Muscle layer of duodenum (tissue), 2 donors: ENCODE measurements at regions not wholly inside any gene's neighbourhood (a gene's known extent, or its start where the extent isn't known, plus 50 kb on each side); places are given as distances from the start of the nearest gene placed in this dataset.

Experiments
- H3K27ac ChIP-seq: one replicate; pipeline ENCODE4 v1.7.0; 2013; ENCODE audit warnings: mild to moderate bottlenecking, low read length
- H3K27me3 ChIP-seq: one replicate; pipeline ENCODE4 v1.7.0; 2013; ENCODE audit warnings: low read depth, mild to moderate bottlenecking, control low read depth, low read length
- H3K36me3 ChIP-seq, 2 donors: one replicate each; pipeline ENCODE4 v1.7.0; 2013; ENCODE audit warnings: low read length in 2 of 2, control low read depth in 1 of 2, mild to moderate bottlenecking in 1 of 2; ENCODE audit not compliant: insufficient read depth in 2 of 2, control insufficient read depth in 1 of 2
- H3K4me1 ChIP-seq, 2 donors: one replicate each; pipeline ENCODE4 v1.7.0; 2013; ENCODE audit warnings: low read length in 2 of 2, mild to moderate bottlenecking in 2 of 2, control low read depth in 1 of 2, moderate library complexity in 1 of 2; ENCODE audit not compliant: insufficient read depth in 2 of 2, control insufficient read depth in 1 of 2
- H3K4me3 ChIP-seq, 2 donors: one replicate each; pipeline ENCODE4 v1.7.0; 2013; ENCODE audit warnings: low read length in 2 of 2, low read depth in 1 of 2, mild to moderate bottlenecking in 1 of 2
- H3K9me3 ChIP-seq, 2 donors: one replicate each; pipeline ENCODE4 v1.7.0; 2013; ENCODE audit warnings: low read length in 2 of 2, control low read depth in 1 of 2, mild to moderate bottlenecking in 1 of 2; ENCODE audit not compliant: control insufficient read depth in 1 of 2
- donor health status: healthy.

GRCh38 chr16:9557713-9558112 lies 466.3 kb downstream of the HAPSTR1 start:
- Histone ChIP-seq H3K36me3 (no peaks in the 10 kb centered on the region), H3K27me3 (no peaks in the 10 kb centered on the region), H3K4me1 (no peaks in the 10 kb centered on the region), H3K4me3 (no peak overlapping the region), H3K9me3 (peaks cover 0 to 4% of the 10 kb centered on the region in 2 donors), H3K27ac (no peak overlapping the region)

DNA sequence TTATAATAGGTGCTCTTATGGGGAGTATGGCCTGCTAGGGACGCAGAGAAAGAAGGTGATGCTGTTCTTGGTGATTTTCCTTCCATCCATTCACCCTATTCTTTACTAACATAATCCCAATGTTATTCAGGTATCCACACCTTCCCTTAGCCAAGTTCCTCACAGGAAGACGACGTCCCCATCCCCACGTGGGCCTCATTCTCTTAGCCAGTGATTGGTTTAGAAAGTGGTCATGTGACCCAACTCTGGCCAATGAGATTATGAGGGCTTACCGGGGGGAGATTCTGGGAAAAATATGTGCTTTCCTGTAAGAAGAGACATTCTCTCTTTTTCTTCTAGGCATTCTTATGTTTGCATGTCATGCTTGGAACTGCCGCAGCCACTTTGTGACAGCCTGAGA lies 474.7 kb downstream of the HAPSTR1 start:
- Histone ChIP-seq H3K4me1 (no peaks in the 10 kb centered on the region), H3K27ac (no peak overlapping the region), H3K9me3 (no peaks in the 10 kb centered on the region), H3K27me3 (no peaks in the 10 kb centered on the region), H3K36me3 (no peaks in the 10 kb centered on the region), H3K4me3 (no peak overlapping the region)

GRCh38 chr16:9567666-9568065 lies 476.2 kb downstream of the HAPSTR1 start:
- no peaks in the 10 kb centered on the region for H3K36me3 ChIP-seq

DNA sequence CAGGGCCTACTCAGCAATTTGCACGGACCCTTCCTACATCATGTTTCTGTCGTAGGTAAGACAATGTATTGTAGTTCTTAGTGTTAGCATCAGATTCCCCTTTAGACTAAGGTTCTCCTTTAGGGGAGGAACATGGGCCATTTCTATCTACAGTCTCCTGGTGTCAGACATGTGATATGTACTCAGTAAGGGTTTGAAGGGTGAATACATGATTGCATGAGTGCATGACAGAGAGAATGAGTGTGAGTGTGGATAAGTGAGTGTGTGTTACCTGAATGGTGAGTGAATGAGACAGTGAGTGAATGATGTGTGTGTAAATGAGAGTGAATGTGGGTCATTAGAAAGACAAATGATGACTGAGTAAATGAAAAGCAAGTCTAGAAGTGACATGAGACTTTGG lies 476.8 kb downstream of the HAPSTR1 start:
- no peaks in the 10 kb centered on the region for H3K9me3 ChIP-seq

More at GRCh38 chr16:9567666-9568065, 476.2 kb downstream of the HAPSTR1 start:
- Histone ChIP-seq H3K4me3 (no peak overlapping the region), H3K9me3 (no peaks in the 10 kb centered on the region), H3K4me1 (no peaks in the 10 kb centered on the region), H3K27me3 (no peaks in the 10 kb centered on the region), H3K27ac (no peak overlapping the region)

GRCh38 chr16:9570521-9570920 lies 479.1 kb downstream of the HAPSTR1 start:
- no peaks in the 10 kb centered on the region for H3K27me3 ChIP-seq
- H3K27ac ChIP-seq, result no peak overlapping the region
- no peaks in the 10 kb centered on the region for H3K4me1 ChIP-seq
- H3K4me3 ChIP-seq, result no peak overlapping the region
- H3K36me3 ChIP-seq, result no peaks in the 10 kb centered on the region
- H3K9me3 ChIP-seq, result no peaks in the 10 kb centered on the region

More for the DNA sequence above, 476.8 kb downstream of the HAPSTR1 start:
- Histone ChIP-seq H3K27me3 (no peaks in the 10 kb centered on the region), H3K4me1 (no peaks in the 10 kb centered on the region), H3K36me3 (no peaks in the 10 kb centered on the region), H3K4me3 (no peak overlapping the region), H3K27ac (no peak overlapping the region)

DNA sequence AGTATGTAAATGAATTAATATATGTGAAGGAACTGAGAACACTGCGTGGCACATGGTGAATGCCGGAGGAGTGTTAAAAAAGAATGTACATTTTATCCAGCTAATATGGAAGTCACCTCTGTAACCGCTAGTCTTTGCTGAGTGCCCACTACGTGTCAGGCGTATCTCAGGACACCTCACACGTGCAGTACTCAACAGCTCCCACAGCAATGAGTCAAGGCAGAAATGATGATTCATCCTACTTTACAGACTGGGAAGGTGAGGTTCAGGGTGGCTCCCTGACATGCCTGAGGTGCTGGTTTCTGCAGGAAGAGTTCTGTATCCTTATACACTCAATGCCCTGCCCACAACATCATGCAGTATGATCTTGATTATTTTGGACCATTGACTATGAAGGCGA lies 487.0 kb downstream of the HAPSTR1 start:
- H3K4me1 ChIP-seq, result no peaks in the 10 kb centered on the region
- H3K27ac ChIP-seq, result no peak overlapping the region
- H3K27me3 ChIP-seq, result no peaks in the 10 kb centered on the region
- no peaks in the 10 kb centered on the region for H3K9me3 ChIP-seq
- H3K4me3 ChIP-seq, result no peak overlapping the region
- H3K36me3 ChIP-seq, result no peaks in the 10 kb centered on the region

GRCh38 chr16:9580025-9580424 lies 488.6 kb downstream of the HAPSTR1 start:
- Histone ChIP-seq H3K4me3 (no peak overlapping the region), H3K9me3 (no peaks in the 10 kb centered on the region), H3K27ac (no peak overlapping the region), H3K27me3 (no peaks in the 10 kb centered on the region), H3K36me3 (no peaks in the 10 kb centered on the region), H3K4me1 (no peaks in the 10 kb centered on the region)

GRCh38 chr16:9593440-9593839 lies 502.0 kb downstream of the HAPSTR1 start:
- Histone ChIP-seq H3K27me3 (no peaks in the 10 kb centered on the region), H3K36me3 (no peaks in the 10 kb centered on the region), H3K4me3 (no peak overlapping the region), H3K4me1 (no peaks in the 10 kb centered on the region), H3K27ac (no peak overlapping the region), H3K9me3 (no peaks in the 10 kb centered on the region)

GRCh38 chr16:9594047-9594446 lies 502.6 kb downstream of the HAPSTR1 start:
- H3K27me3 ChIP-seq, result no peaks in the 10 kb centered on the region
- no peak overlapping the region for H3K4me3 ChIP-seq
- H3K4me1 ChIP-seq, result no peaks in the 10 kb centered on the region
- no peaks in the 10 kb centered on the region for H3K9me3 ChIP-seq
- H3K27ac ChIP-seq, result no peak overlapping the region
- no peaks in the 10 kb centered on the region for H3K36me3 ChIP-seq

DNA sequence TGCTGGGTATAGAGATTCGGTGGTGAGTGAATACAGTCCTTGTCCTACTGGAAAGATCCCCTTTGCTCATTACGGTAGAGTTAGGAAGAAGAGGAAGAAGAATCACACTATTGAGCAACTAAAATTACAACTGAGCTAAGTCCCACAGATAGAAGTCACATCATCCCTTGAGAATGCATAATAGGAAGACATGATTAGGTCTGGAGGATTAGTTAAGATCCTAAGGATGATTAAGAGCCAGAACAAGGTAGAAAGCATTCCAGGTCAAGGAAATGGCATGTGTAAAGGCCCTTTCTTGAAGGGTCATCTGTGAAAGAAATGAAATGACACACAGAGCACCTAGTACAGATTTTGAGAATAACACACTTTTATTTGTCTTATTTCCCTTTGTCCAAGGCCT lies 503.5 kb downstream of the HAPSTR1 start:
- Histone ChIP-seq H3K9me3 (no peaks in the 10 kb centered on the region), H3K4me1 (no peaks in the 10 kb centered on the region)

DNA sequence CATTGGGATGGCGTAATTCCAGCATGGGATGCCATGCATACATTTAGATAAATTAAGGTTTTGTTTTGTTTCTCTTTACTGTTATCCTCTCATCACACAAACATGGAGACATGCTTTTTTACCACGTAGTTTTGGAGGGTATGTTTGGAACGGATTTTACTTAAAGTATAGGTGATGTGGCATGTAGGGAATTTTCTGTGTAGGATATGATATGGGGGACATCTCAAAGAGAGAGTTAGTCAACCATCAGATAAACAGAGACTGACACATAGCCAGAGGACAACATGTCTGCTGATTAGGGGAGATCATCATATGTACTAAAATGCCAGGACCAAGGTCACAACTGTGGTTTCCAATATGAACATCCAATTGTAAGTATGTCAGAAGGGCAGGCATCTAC lies 503.9 kb downstream of the HAPSTR1 start:
- H3K4me3 ChIP-seq, result no peak overlapping the region
- no peaks in the 10 kb centered on the region for H3K4me1 ChIP-seq
- H3K27me3 ChIP-seq, result no peaks in the 10 kb centered on the region
- H3K36me3 ChIP-seq, result no peaks in the 10 kb centered on the region
- no peaks in the 10 kb centered on the region for H3K9me3 ChIP-seq
- no peak overlapping the region for H3K27ac ChIP-seq

More for the DNA sequence above, 503.5 kb downstream of the HAPSTR1 start:
- H3K4me3 ChIP-seq, result no peak overlapping the region
- no peak overlapping the region for H3K27ac ChIP-seq
- no peaks in the 10 kb centered on the region for H3K36me3 ChIP-seq
- no peaks in the 10 kb centered on the region for H3K27me3 ChIP-seq

GRCh38 chr16:9596788-9597187 lies 505.3 kb downstream of the HAPSTR1 start:
- H3K4me1 ChIP-seq, result no peaks in the 10 kb centered on the region
- no peaks in the 10 kb centered on the region for H3K36me3 ChIP-seq
- H3K27me3 ChIP-seq, result no peaks in the 10 kb centered on the region
- no peak overlapping the region for H3K4me3 ChIP-seq
- H3K9me3 ChIP-seq, result no peaks in the 10 kb centered on the region
- H3K27ac ChIP-seq, result no peak overlapping the region
